Limb (tissue), 2 donors: ENCODE measurements at regions not wholly inside any gene's neighbourhood (a gene's known extent, or its start where the extent isn't known, plus 50 kb on each side); places are given as distances from the start of the nearest gene placed in this dataset.
A peak's percentile ranks its signal among the peaks of the same experiment; 100 is the strongest.
"Not testable (repeated sequence)": the region's sequence is repeated elsewhere in the genome, so short reads cannot be mapped to it uniquely, and the experiment has no call there.

Experiments used
- DNase-seq, 2 donors: peaks; one replicate each; pipeline ENCODE4 v3.0.0-alpha.2; 2016; ENCODE audit errors: extremely low spot score in 2 of 2

- no peak for DNase-seq
These were observed 65.3 kb upstream of the ADAMTS2 start for GRCh38 chr5:179410291-179411160.

- DNase-seq, result no peak
These were observed 64.5 kb upstream of the ADAMTS2 start for GRCh38 chr5:179409806-179410205.

GRCh38 chr5:179408611-179409010, 63.4 kb upstream of the ADAMTS2 start:
- no peak for DNase-seq

GRCh38 chr5:179407191-179408175, 62.2 kb upstream of the ADAMTS2 start:
- DNase-seq, result no peak

GRCh38 chr5:179406031-179406961, 61.0 kb upstream of the ADAMTS2 start:
- peak in 1 of 2 donors; percentile 42 for DNase-seq

- no peak for DNase-seq
These were observed 60.3 kb upstream of the ADAMTS2 start for GRCh38 chr5:179405426-179406030.

- DNase-seq, result no peak
These were observed 59.8 kb upstream of the ADAMTS2 start for GRCh38 chr5:179405054-179405416.

- DNase-seq, result no peak
These were observed 59.2 kb upstream of the ADAMTS2 start for GRCh38 chr5:179404321-179405053.

GRCh38 chr5:179403426-179404147, 58.3 kb upstream of the ADAMTS2 start:
- DNase-seq, result no peak

GRCh38 chr5:179400435-179400834, 55.2 kb upstream of the ADAMTS2 start:
- not testable (repeated sequence) for DNase-seq

GRCh38 chr5:179400020-179400419, 54.8 kb upstream of the ADAMTS2 start:
- no peak for DNase-seq

- DNase-seq, result not testable (repeated sequence)
These were observed 54.1 kb upstream of the ADAMTS2 start for GRCh38 chr5:179399327-179399726.

GRCh38 chr5:179397516-179397915, 52.3 kb upstream of the ADAMTS2 start:
- DNase-seq, result no peak
